GM12875 (cell line): ENCODE measurements at regions not wholly inside any gene's neighbourhood (a gene's known extent, or its start where the extent isn't known, plus 50 kb on each side); places are given as distances from the start of the nearest gene placed in this dataset.
"Not testable (repeated sequence)": the region's sequence is repeated elsewhere in the genome, so short reads cannot be mapped to it uniquely, and the experiment has no call there.

ENCODE experiments used
- H3K4me3 ChIP-seq: one replicate; pipeline ENCODE4 v1.5.1; 2011; ENCODE audit warnings: low read depth, low read length, control low read depth
- TF ChIP-seq, protein P1 (sequence below): IDR thresholded peaks from 2 replicates; pipeline ENCODE4 v1.5.1; 2011; ENCODE audit warnings: low read depth, mild to moderate bottlenecking, control low read depth, inconsistent platforms, low read length, moderate library complexity, borderline replicate concordance; ENCODE audit not compliant: insufficient read depth

DNA sequence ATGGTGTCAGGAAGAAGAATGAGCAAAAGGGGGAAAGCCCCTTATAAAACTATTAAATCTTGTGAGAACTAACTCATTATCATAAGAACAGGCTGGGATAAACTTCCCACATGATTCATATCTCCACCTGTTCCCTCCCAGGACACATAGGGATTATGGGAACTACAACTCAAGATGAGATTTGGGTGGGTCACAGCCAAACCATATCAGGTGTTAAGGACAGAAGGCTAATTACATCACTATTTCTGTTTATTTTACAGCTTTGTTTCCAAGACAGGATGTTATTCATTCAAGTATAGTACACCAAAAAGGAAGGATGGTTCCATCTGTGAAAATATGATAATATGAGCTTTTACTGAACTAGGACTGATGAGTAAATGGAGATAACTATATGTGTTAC is 63.7 kb upstream of the ARSJ start:
- TF ChIP-seq, protein P1, sequence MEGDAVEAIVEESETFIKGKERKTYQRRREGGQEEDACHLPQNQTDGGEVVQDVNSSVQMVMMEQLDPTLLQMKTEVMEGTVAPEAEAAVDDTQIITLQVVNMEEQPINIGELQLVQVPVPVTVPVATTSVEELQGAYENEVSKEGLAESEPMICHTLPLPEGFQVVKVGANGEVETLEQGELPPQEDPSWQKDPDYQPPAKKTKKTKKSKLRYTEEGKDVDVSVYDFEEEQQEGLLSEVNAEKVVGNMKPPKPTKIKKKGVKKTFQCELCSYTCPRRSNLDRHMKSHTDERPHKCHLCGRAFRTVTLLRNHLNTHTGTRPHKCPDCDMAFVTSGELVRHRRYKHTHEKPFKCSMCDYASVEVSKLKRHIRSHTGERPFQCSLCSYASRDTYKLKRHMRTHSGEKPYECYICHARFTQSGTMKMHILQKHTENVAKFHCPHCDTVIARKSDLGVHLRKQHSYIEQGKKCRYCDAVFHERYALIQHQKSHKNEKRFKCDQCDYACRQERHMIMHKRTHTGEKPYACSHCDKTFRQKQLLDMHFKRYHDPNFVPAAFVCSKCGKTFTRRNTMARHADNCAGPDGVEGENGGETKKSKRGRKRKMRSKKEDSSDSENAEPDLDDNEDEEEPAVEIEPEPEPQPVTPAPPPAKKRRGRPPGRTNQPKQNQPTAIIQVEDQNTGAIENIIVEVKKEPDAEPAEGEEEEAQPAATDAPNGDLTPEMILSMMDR: no peak
- no peak overlapping the region for H3K4me3 ChIP-seq

DNA sequence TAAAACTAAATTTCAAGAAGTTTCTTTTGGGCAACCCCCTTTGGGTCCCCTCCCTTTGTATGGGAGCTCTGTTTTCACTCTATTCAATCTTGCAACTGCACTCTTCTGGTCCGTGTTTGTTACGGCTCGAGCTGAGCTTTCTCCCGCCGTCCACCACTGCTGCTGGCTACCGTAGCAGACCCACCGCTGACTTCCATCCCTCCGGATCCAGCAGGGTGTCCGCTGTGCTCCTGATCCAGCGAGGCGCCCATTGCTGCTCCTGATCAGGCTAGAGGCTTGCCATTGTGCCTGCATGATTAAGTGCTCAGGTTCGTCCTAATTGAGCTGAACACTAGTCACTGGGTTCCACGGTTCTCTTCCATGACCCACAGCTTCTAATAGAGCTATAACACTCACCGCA is 64.9 kb upstream of the ARSJ start:
- not testable (repeated sequence) for H3K4me3 ChIP-seq

DNA sequence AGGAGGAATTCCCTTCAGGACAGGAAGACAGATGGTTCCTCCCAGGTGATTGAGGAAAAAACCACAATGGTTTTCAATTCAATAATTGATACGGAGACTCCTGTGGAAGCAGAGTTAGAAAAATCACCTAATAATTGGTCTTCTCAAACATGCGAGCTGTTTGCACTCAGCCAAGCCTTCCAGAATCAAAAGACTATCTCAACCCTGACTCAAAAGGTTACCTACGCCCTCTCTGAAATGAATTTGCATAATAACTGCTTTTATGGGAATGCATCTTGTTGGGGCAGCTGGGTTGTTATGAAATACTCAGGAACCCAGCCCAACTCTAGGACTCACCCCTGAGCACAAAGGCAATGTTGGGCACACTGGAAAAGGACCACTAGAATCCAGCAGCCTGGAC is 66.9 kb upstream of the ARSJ start:
- TF ChIP-seq, protein P1: no peak
- H3K4me3 ChIP-seq: no peak overlapping the region

DNA sequence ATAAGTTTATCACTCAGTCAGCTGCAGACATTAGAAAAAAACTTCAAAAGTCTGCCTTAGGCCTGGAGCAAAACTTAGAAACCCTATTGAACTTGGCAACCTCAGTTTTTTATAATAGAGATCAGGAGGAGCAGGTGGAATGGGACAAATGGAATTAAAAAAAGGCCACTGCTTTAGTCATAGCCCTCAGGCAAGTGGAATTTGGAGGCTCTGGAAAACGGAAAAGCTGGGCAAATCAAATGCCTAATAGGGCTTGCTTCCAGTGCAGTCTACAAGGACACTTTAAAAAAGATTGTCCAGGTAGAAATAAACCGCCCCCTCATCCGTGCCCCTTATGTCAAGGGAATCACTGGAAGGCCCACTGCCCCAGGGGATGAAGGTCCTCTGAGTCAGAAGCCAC is 68.7 kb upstream of the ARSJ start:
- not testable (repeated sequence) for H3K4me3 ChIP-seq

DNA sequence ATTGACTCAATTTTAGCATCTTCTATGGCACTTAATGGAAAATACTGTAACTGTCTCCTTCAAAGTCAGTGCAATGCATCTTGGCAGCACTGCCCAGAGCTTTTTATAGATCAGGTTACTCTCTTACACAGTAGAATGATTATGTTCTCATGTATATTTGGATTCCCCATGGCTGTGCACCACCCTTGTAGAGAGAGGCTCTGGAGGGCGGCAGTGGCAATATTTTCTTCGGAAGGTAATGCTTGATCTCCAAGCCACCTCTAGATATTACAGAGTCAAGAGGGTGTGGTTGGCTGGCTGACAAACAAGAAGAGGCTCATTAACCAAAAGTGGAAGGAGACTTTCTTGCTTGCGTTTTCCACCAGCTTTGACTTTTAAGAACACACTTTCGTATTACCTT is 72.8 kb upstream of the ARSJ start:
- TF ChIP-seq, protein P1: no peak
- no peak overlapping the region for H3K4me3 ChIP-seq

DNA sequence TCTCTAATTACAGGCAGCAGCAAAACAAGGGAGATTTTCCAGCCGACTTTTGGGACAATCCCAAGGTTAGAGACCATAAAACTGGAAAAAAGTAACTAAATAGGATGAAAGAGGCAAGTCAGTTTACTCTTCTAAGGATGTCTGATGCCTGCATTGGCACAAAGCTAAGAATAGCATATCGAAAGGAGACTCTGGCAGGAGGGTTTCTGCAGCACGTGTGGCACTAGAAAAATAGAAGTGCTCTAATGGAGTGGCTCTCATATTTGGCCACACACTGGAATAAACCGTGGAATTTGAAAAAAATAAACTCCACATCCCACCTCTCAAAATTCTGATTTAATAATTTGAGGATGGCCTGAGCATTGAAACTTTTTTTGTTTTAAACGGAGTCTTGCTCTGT is 77.2 kb upstream of the ARSJ start:
- H3K4me3 ChIP-seq: no peak overlapping the region
- TF ChIP-seq, protein P1: no peak

DNA sequence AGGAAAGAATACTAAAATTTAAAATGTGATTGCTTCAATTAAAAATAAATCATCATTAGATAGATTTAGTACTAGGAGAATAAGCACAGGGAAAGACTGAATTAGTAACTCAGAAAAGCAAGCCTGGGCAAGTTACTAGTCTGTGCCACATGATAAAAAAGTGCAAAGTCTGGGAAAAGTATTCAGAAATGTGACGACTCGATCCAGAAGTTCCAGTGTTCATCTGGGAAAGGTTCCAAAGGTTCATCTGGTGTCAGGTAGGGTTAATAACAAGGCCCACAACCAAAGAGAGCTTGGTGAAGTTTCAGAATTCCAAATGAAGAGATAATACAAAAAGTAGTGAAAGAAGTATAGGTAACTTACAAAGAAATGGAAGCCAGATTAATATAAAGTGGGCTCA is 78.3 kb upstream of the ARSJ start:
- no peak overlapping the region for H3K4me3 ChIP-seq
- TF ChIP-seq, protein P1: no peak

DNA sequence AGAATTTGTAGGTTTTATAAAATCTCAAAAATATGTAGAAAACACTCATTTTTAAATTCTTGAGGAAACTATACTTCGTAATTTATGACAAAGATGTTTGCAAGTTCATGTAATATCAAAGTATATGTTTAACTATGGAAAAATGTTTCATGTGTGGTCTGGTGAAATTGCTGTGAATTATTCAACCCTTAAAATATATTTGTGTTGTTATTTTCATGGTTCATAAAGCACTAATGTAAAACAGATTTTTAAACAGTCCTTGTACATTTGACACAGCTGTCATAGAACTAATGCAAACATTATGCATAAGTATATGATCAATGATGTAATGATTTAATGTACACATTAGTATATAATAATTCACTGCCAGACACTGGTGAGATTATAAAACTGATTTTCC is 83.1 kb upstream of the ARSJ start:
- no peak overlapping the region for H3K4me3 ChIP-seq
- TF ChIP-seq, protein P1: no peak
